HG03558 (cell line): ENCODE measurements at regions not wholly inside any gene's neighbourhood (a gene's known extent, or its start where the extent isn't known, plus 50 kb on each side); places are given as distances from the start of the nearest gene placed in this dataset.

Experiments
- ATAC-seq: cut with Tn5 transposase; IDR thresholded peaks from one replicate; pipeline ENCODE4 v1.9.1; 2021; ENCODE audit warnings: moderate number of reproducible peaks; ENCODE audit not compliant: unreplicated experiment; ENCODE audit errors: extremely low read depth

- no peak for ATAC-seq
Measured at GRCh38 chr2:139964721-139965440, 1184.7 kb upstream of the NXPH2 start.

GRCh38 chr2:139963863-139964355 is 1183.7 kb upstream of the NXPH2 start:
- no peak for ATAC-seq

- no peak for ATAC-seq
Measured at GRCh38 chr2:139949242-139949972, 1169.2 kb upstream of the NXPH2 start.

- ATAC-seq = no peak
Measured at GRCh38 chr2:139946690-139947089, 1166.5 kb upstream of the NXPH2 start.

GRCh38 chr2:139940686-139941085 is 1160.5 kb upstream of the NXPH2 start:
- no peak for ATAC-seq

GRCh38 chr2:139925903-139926302 is 1145.7 kb upstream of the NXPH2 start:
- no peak for ATAC-seq

GRCh38 chr2:139924070-139924469 is 1143.9 kb upstream of the NXPH2 start:
- no peak for ATAC-seq

GRCh38 chr2:139918982-139919381 is 1138.8 kb upstream of the NXPH2 start:
- ATAC-seq = no peak

GRCh38 chr2:139917690-139918384 is 1137.6 kb upstream of the NXPH2 start:
- no peak for ATAC-seq

- ATAC-seq = no peak
Measured at GRCh38 chr2:139916822-139917221, 1136.6 kb upstream of the NXPH2 start.

GRCh38 chr2:139911160-139911559 is 1131.0 kb upstream of the NXPH2 start:
- ATAC-seq = no peak

GRCh38 chr2:139909136-139909535 is 1128.9 kb upstream of the NXPH2 start:
- ATAC-seq = no peak

GRCh38 chr2:139905624-139906023 is 1125.4 kb upstream of the NXPH2 start:
- ATAC-seq = no peak

GRCh38 chr2:139891636-139892035 is 1111.4 kb upstream of the NXPH2 start:
- no peak for ATAC-seq

- no peak for ATAC-seq
Measured at GRCh38 chr2:139885921-139886498, 1105.8 kb upstream of the NXPH2 start.

GRCh38 chr2:139876964-139877363 is 1096.8 kb upstream of the NXPH2 start:
- no peak for ATAC-seq

GRCh38 chr2:139876321-139876720 is 1096.1 kb upstream of the NXPH2 start:
- ATAC-seq = no peak

- ATAC-seq = no peak
Measured at GRCh38 chr2:139872503-139872902, 1092.3 kb upstream of the NXPH2 start.

GRCh38 chr2:139872032-139872431 is 1091.8 kb upstream of the NXPH2 start:
- no peak for ATAC-seq

GRCh38 chr2:139867601-139868226 is 1087.5 kb upstream of the NXPH2 start:
- ATAC-seq = no peak
